HG02970 (cell line): ENCODE measurements at regions not wholly inside any gene's neighbourhood (a gene's known extent, or its start where the extent isn't known, plus 50 kb on each side); places are given as distances from the start of the nearest gene placed in this dataset.
"Not testable (repeated sequence)": the region's sequence is repeated elsewhere in the genome, so short reads cannot be mapped to it uniquely, and the experiment has no call there.

Experiments used
- ATAC-seq: cut with Tn5 transposase; IDR thresholded peaks from one replicate; pipeline ENCODE4 v1.9.1; 2021; ENCODE audit warnings: mild to moderate bottlenecking, moderate library complexity, moderate number of reproducible peaks; ENCODE audit not compliant: unreplicated experiment, low FRiP score

GRCh38 chr1:234790333-234790732 lies 180.4 kb upstream of the IRF2BP2 start:
- ATAC-seq = not testable (repeated sequence)

- not testable (repeated sequence) for ATAC-seq
Observed at GRCh38 chr1:234787011-234787584, 177.1 kb upstream of the IRF2BP2 start.

- not testable (repeated sequence) for ATAC-seq
Observed at GRCh38 chr1:234785922-234786321, 175.9 kb upstream of the IRF2BP2 start.

- not testable (repeated sequence) for ATAC-seq
Observed at GRCh38 chr1:234785471-234785919, 175.5 kb upstream of the IRF2BP2 start.

- ATAC-seq = not testable (repeated sequence)
Observed at GRCh38 chr1:234784108-234784507, 174.1 kb upstream of the IRF2BP2 start.

- ATAC-seq = no peak
Observed at GRCh38 chr1:234782791-234783190, 172.8 kb upstream of the IRF2BP2 start.

- ATAC-seq = no peak
Observed at GRCh38 chr1:234782105-234782751, 172.2 kb upstream of the IRF2BP2 start.

GRCh38 chr1:234781241-234782065 lies 171.5 kb upstream of the IRF2BP2 start:
- no peak for ATAC-seq

GRCh38 chr1:234780531-234781162 lies 170.7 kb upstream of the IRF2BP2 start:
- no peak for ATAC-seq

- no peak for ATAC-seq
Observed at GRCh38 chr1:234780112-234780511, 170.1 kb upstream of the IRF2BP2 start.

GRCh38 chr1:234779600-234779999 lies 169.6 kb upstream of the IRF2BP2 start:
- not testable (repeated sequence) for ATAC-seq

- ATAC-seq = no peak
Observed at GRCh38 chr1:234779160-234779538, 169.2 kb upstream of the IRF2BP2 start.

- ATAC-seq = no peak
Observed at GRCh38 chr1:234778221-234779159, 168.5 kb upstream of the IRF2BP2 start.

GRCh38 chr1:234777856-234778220 lies 167.9 kb upstream of the IRF2BP2 start:
- ATAC-seq = no peak

GRCh38 chr1:234776876-234777855 lies 167.2 kb upstream of the IRF2BP2 start:
- no peak for ATAC-seq

- ATAC-seq = no peak
Observed at GRCh38 chr1:234776256-234776875, 166.4 kb upstream of the IRF2BP2 start.

- ATAC-seq = no peak
Observed at GRCh38 chr1:234775477-234776246, 165.7 kb upstream of the IRF2BP2 start.

- no peak for ATAC-seq
Observed at GRCh38 chr1:234774971-234775370, 165.0 kb upstream of the IRF2BP2 start.
